ENCODE measurements at regions not wholly inside any gene's neighbourhood (a gene's known extent, or its start where the extent isn't known, plus 50 kb on each side); places are given as distances from the start of the nearest gene placed in this dataset.

- TF ChIP-seq CTCF (IDR thresholded peaks at IDR 0.05; ENCODE audit: insufficient read depth, low read depth, low read length, missing control alignments), result no peak
- no peak overlapping the region for H3K4me3 ChIP-seq (ENCODE audit: low read depth, low read length)
- DNase-seq (ENCODE audit: low read depth), result no peak
These were observed 194.1 kb upstream of the MTPN start for GRCh38 chr7:136171233-136171632.

- no peak for TF ChIP-seq CTCF (IDR thresholded peaks at IDR 0.05; ENCODE audit: insufficient read depth, low read depth, low read length, missing control alignments)
- no peak for DNase-seq (ENCODE audit: low read depth)
- H3K4me3 ChIP-seq (ENCODE audit: low read depth, low read length), result no peak overlapping the region
These were observed 191.7 kb upstream of the MTPN start for GRCh38 chr7:136168821-136169220.

DNA sequence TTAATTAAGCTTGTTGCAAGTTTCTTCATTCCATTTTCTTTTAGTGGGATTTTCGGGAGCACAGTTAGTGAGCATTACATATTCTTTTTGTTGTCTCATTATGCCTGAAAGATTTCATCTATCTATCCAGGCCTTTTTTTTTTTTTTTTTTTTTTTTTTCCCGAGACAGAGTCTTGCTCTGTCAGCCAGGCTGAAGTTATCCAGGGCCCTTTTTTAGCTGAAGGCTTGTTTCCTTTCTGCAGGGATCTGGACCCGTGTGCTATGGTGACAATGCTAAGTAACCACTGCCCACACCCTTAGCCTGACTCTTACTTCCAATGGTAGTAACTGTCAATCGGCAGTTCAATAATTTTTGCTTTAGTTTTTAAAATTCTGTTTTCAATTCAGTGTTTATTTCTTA is 190.8 kb upstream of the MTPN start:
- no peak for DNase-seq (ENCODE audit: low read depth)
- H3K4me3 ChIP-seq (ENCODE audit: low read depth, low read length), result no peak overlapping the region
- no peak for TF ChIP-seq CTCF (IDR thresholded peaks at IDR 0.05; ENCODE audit: insufficient read depth, low read depth, low read length, missing control alignments)

DNA sequence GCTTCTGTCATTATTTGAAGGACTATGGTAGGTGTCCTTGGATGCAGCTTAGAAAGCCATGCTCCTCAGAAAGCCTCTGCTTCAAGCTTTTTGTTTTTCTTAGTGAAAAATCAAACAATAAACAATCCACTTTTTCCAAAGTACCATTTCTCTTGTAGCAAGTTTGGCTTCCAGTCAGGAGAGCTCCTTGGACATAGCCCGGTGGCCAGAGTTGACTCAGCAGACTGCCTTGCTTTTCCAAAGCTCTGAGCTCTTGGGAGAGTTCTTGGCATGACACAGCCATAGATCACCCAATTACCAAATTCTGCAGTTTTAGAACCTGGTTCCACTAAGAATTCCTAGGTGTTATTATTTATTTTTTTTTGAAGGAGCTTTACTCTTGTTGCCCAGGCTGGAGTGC is 189.4 kb upstream of the MTPN start:
- DNase-seq (ENCODE audit: low read depth), result no peak
- TF ChIP-seq CTCF (IDR thresholded peaks at IDR 0.05; ENCODE audit: insufficient read depth, low read depth, low read length, missing control alignments), result no peak

DNA sequence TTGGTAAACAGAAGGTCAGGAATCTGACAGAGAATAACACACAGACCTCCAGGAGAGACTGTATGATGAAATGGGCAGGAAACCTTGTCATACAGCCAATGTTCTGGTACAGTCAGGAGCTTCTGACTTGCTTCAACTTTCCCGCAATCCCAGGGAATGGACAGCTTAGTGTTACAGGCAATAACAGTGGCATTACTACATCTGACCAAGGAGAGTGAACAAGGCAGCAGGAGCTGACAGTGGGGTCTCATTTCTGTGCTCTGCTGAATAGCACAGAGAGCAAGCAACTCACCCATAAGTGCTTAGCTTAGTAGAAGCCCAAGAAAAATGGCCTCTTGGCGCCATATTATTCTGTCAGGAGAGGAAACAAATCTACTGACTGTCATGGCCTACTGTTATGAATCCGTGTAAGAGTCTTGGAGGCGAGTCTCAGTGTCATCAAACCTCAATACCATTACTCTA is 186.2 kb upstream of the MTPN start:
- DNase-seq (ENCODE audit: low read depth), result no peak
- no peak for TF ChIP-seq CTCF (IDR thresholded peaks at IDR 0.05; ENCODE audit: insufficient read depth, low read depth, low read length, missing control alignments)
- H3K4me3 ChIP-seq (ENCODE audit: low read depth, low read length), result no peak overlapping the region

More for the DNA sequence above, 189.4 kb upstream of the MTPN start:
- no peak overlapping the region for H3K4me3 ChIP-seq (ENCODE audit: low read depth, low read length)

GRCh38 chr7:136150311-136150710 is 173.2 kb upstream of the MTPN start:
- no peak for TF ChIP-seq CTCF (IDR thresholded peaks at IDR 0.05; ENCODE audit: insufficient read depth, low read depth, low read length, missing control alignments)
- DNase-seq (ENCODE audit: low read depth), result no peak

DNA sequence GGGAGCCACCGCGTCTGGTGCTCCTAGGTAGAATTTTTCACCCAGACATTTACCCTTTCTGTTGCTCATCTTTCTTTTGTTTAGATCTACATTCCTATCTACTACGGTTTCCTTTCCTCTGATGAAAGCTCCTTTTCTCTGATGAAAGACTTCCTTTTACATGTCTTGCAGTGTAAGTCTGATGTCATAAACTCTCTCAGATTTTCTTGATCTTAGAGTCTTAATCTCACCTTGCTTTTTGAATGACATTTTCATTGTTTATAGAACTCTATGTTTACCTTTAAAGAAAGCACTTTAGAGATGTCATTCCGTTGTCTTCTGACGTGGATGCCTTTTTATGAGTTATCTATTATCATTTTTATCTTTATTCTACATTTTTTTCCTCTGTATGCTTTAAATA is 171.8 kb upstream of the MTPN start:
- TF ChIP-seq CTCF (IDR thresholded peaks at IDR 0.05; ENCODE audit: insufficient read depth, low read depth, low read length, missing control alignments), result no peak
- no peak overlapping the region for H3K4me3 ChIP-seq (ENCODE audit: low read depth, low read length)
- no peak for DNase-seq (ENCODE audit: low read depth)

More at GRCh38 chr7:136150311-136150710, 173.2 kb upstream of the MTPN start:
- no peak overlapping the region for H3K4me3 ChIP-seq (ENCODE audit: low read depth, low read length)

Measured in GM12865 (cell line).